ENCODE measurements at regions not wholly inside any gene's neighbourhood (a gene's known extent, or its start where the extent isn't known, plus 50 kb on each side); places are given as distances from the start of the nearest gene placed in this dataset.

DNA sequence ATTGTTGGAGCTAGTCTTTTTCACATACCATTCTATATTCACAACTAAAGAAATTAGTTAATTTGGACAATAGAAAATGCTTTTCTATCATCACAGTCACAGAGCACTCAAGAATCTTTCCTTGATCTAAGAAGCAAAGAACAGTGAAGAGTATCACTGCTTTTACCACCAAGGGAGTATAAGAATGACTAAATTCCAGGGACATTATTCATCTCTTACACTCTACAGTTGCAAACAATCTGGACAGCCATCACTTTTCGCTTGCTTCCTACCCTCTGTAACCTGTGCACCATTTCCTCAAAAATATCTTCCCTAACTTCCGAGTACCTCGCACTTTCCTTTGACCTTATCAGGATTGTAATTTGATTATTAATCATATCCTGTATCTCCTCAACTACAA, 359.5 kb upstream of the TMCO5A start:
- no peak for DNase-seq
- H3K36me3 Mint-ChIP-seq (ENCODE audit: unreplicated experiment), result no peaks in the 10 kb centered on the region
- no peak overlapping the region for H3K27ac Mint-ChIP-seq (ENCODE audit: unreplicated experiment)
- no peaks in the 10 kb centered on the region for H3K27me3 Mint-ChIP-seq (ENCODE audit: unreplicated experiment)
- TF ChIP-seq CTCF (IDR thresholded peaks at IDR 0.05; ENCODE audit: partially characterized antibody, unreplicated experiment), result no peak
- H3K9me3 Mint-ChIP-seq (ENCODE audit: unreplicated experiment), result no peaks in the 10 kb centered on the region
- H3K4me3 Mint-ChIP-seq (ENCODE audit: unreplicated experiment), result no peak overlapping the region
- no peaks in the 10 kb centered on the region for H3K4me1 Mint-ChIP-seq (ENCODE audit: low read depth, unreplicated experiment)

- no peaks in the 10 kb centered on the region for H3K36me3 Mint-ChIP-seq (ENCODE audit: unreplicated experiment)
- no peak for DNase-seq
- H3K27ac Mint-ChIP-seq (ENCODE audit: unreplicated experiment), result no peak overlapping the region
- no peaks in the 10 kb centered on the region for H3K9me3 Mint-ChIP-seq (ENCODE audit: unreplicated experiment)
- H3K27me3 Mint-ChIP-seq (ENCODE audit: unreplicated experiment), result no peaks in the 10 kb centered on the region
- no peak overlapping the region for H3K4me3 Mint-ChIP-seq (ENCODE audit: unreplicated experiment)
- TF ChIP-seq CTCF (IDR thresholded peaks at IDR 0.05; ENCODE audit: partially characterized antibody, unreplicated experiment), result no peak
- H3K4me1 Mint-ChIP-seq (ENCODE audit: low read depth, unreplicated experiment), result no peaks in the 10 kb centered on the region
Observed at GRCh38 chr15:37576952-37577351, 357.5 kb upstream of the TMCO5A start.

DNA sequence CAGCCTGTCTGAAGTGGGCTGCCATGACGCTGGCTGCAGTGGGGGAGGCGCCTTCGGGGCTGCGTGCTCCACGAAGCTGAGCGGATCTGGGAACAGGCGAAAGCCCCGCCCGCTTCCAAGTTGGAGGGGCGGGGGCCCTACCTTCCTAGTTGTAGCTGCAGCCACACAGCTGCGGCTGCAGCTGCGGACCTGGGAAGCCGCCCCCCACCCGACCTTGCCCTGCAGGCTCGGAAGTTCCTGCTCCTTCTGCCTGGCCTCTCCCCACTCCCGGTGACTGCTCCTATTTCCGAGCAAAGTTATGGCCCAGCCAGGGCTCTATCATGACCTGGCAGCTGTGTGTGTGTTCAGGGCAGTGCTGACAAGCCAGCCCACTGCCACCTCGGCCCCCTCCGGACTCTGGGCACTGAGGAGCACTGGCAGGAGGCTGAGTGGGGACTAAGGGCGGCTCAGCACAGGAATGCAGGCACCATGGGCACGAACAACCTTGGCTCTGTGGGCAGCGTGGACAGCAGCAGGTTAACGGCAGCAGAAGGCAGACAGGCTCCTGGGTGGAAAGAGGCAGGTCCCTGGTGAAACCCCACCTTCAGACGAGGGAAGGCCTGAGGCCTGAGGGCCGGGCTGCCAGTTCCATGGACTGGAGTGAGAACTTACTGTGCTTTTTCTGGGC, 352.4 kb upstream of the TMCO5A start:
- Mint-ChIP-seq H3K4me1 (ENCODE audit: low read depth, unreplicated experiment) (no peaks in the 10 kb centered on the region), H3K27me3 (ENCODE audit: unreplicated experiment) (no peaks in the 10 kb centered on the region), H3K9me3 (ENCODE audit: unreplicated experiment) (no peaks in the 10 kb centered on the region), H3K27ac (ENCODE audit: unreplicated experiment) (no peak overlapping the region), H3K4me3 (ENCODE audit: unreplicated experiment) (no peak overlapping the region), H3K36me3 (ENCODE audit: unreplicated experiment) (no peaks in the 10 kb centered on the region)
- DNase-seq, result no peak
- TF ChIP-seq CTCF (IDR thresholded peaks at IDR 0.05; ENCODE audit: partially characterized antibody, unreplicated experiment), result no peak

GRCh38 chr15:37582852-37583251, 351.6 kb upstream of the TMCO5A start:
- TF ChIP-seq CTCF (IDR thresholded peaks at IDR 0.05; ENCODE audit: partially characterized antibody, unreplicated experiment), result no peak
- H3K9me3 Mint-ChIP-seq (ENCODE audit: unreplicated experiment), result no peaks in the 10 kb centered on the region
- no peaks in the 10 kb centered on the region for H3K36me3 Mint-ChIP-seq (ENCODE audit: unreplicated experiment)
- H3K4me1 Mint-ChIP-seq (ENCODE audit: low read depth, unreplicated experiment), result no peaks in the 10 kb centered on the region
- no peak overlapping the region for H3K27ac Mint-ChIP-seq (ENCODE audit: unreplicated experiment)
- no peaks in the 10 kb centered on the region for H3K27me3 Mint-ChIP-seq (ENCODE audit: unreplicated experiment)
- no peak overlapping the region for H3K4me3 Mint-ChIP-seq (ENCODE audit: unreplicated experiment)
- DNase-seq, result no peak

DNA sequence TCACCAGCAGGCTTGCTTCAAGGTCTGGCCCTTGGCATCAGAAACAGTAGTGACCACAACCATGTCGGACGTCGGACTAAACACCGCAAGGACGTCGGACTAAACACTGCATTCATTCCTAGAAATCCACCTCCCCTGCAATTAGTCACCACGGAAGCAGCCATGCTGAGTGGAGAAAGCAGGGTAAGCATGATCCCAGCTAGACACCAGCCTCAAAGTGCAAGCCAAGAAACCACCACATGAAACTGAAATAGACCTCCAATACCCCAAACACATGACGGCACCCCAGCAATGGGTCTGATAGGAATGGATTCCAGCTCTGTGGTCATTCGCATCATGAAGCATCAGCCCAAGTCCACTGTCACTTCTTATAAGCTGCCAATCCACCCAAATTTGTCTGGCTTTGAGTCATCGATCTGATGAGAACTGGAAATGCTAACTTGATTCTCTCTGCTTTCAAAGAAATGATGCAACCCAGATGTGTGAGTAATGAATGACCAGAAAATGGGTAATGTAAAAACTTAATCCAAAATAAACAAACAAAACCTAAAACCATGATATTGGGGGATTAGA, 348.3 kb upstream of the TMCO5A start:
- no peaks in the 10 kb centered on the region for H3K36me3 Mint-ChIP-seq (ENCODE audit: unreplicated experiment)
- H3K9me3 Mint-ChIP-seq (ENCODE audit: unreplicated experiment), result no peaks in the 10 kb centered on the region
- H3K4me1 Mint-ChIP-seq (ENCODE audit: low read depth, unreplicated experiment), result no peaks in the 10 kb centered on the region
- no peak overlapping the region for H3K4me3 Mint-ChIP-seq (ENCODE audit: unreplicated experiment)
- H3K27me3 Mint-ChIP-seq (ENCODE audit: unreplicated experiment), result no peaks in the 10 kb centered on the region
- H3K27ac Mint-ChIP-seq (ENCODE audit: unreplicated experiment), result no peak overlapping the region
- no peak for DNase-seq
- no peak for TF ChIP-seq CTCF (IDR thresholded peaks at IDR 0.05; ENCODE audit: partially characterized antibody, unreplicated experiment)

All from glutamatergic neuron (in vitro differentiated cells).